ENCODE measurements at regions not wholly inside any gene's neighbourhood (a gene's known extent, or its start where the extent isn't known, plus 50 kb on each side); places are given as distances from the start of the nearest gene placed in this dataset.

- no peak for DNase-seq (ENCODE audit: insufficient read length, low spot score)
- FAIRE-seq, result no peak
Measured at GRCh38 chr11:115706626-115707135, 202.5 kb upstream of the CADM1 start.

- no peak for DNase-seq (ENCODE audit: insufficient read length, low spot score)
- no peak for FAIRE-seq
Measured at GRCh38 chr11:115705200-115705599, 201.0 kb upstream of the CADM1 start.

GRCh38 chr11:115700981-115701875 is 197.0 kb upstream of the CADM1 start:
- DNase-seq (ENCODE audit: insufficient read length, low spot score) (no peak), FAIRE-seq (no peak)

- no peak for FAIRE-seq
Measured at GRCh38 chr11:115700496-115700895, 196.3 kb upstream of the CADM1 start.

GRCh38 chr11:115699733-115700132 is 195.5 kb upstream of the CADM1 start:
- DNase-seq (ENCODE audit: insufficient read length, low spot score) (no peak), FAIRE-seq (no peak)

More at GRCh38 chr11:115700496-115700895, 196.3 kb upstream of the CADM1 start:
- DNase-seq (ENCODE audit: insufficient read length, low spot score), result no peak

- no peak for FAIRE-seq
- no peak for DNase-seq (ENCODE audit: insufficient read length, low spot score)
Measured at GRCh38 chr11:115699326-115699725, 195.1 kb upstream of the CADM1 start.

GRCh38 chr11:115698243-115698642 is 194.0 kb upstream of the CADM1 start:
- FAIRE-seq, result no peak
- DNase-seq (ENCODE audit: insufficient read length, low spot score), result no peak

- FAIRE-seq (no peak), DNase-seq (ENCODE audit: insufficient read length, low spot score) (no peak)
Measured at GRCh38 chr11:115696563-115696962, 192.3 kb upstream of the CADM1 start.

- DNase-seq (ENCODE audit: insufficient read length, low spot score), result no peak
- no peak for FAIRE-seq
Measured at GRCh38 chr11:115695677-115696364, 191.6 kb upstream of the CADM1 start.

- FAIRE-seq (no peak), DNase-seq (ENCODE audit: insufficient read length, low spot score) (no peak)
Measured at GRCh38 chr11:115693002-115693401, 188.8 kb upstream of the CADM1 start.

GRCh38 chr11:115691030-115691429 is 186.8 kb upstream of the CADM1 start:
- FAIRE-seq, result no peak
- DNase-seq (ENCODE audit: insufficient read length, low spot score), result no peak

GRCh38 chr11:115687934-115688333 is 183.7 kb upstream of the CADM1 start:
- FAIRE-seq (no peak), DNase-seq (ENCODE audit: insufficient read length, low spot score) (no peak)

- FAIRE-seq, result no peak
- no peak for DNase-seq (ENCODE audit: insufficient read length, low spot score)
Measured at GRCh38 chr11:115684699-115685098, 180.5 kb upstream of the CADM1 start.

GRCh38 chr11:115684135-115684534 is 179.9 kb upstream of the CADM1 start:
- FAIRE-seq (no peak), DNase-seq (ENCODE audit: insufficient read length, low spot score) (no peak)

GRCh38 chr11:115682888-115683287 is 178.7 kb upstream of the CADM1 start:
- no peak for FAIRE-seq
- DNase-seq (ENCODE audit: insufficient read length, low spot score), result no peak

- DNase-seq (ENCODE audit: insufficient read length, low spot score), result no peak
- no peak for FAIRE-seq
Measured at GRCh38 chr11:115682101-115682500, 177.9 kb upstream of the CADM1 start.

GRCh38 chr11:115679945-115680344 is 175.7 kb upstream of the CADM1 start:
- DNase-seq (ENCODE audit: insufficient read length, low spot score), result no peak
- no peak for FAIRE-seq

GRCh38 chr11:115678942-115679341 is 174.7 kb upstream of the CADM1 start:
- DNase-seq (ENCODE audit: insufficient read length, low spot score) (no peak), FAIRE-seq (no peak)

- no peak for FAIRE-seq
- no peak for DNase-seq (ENCODE audit: insufficient read length, low spot score)
Measured at GRCh38 chr11:115677190-115677589, 173.0 kb upstream of the CADM1 start.

GRCh38 chr11:115676768-115677167 is 172.6 kb upstream of the CADM1 start:
- FAIRE-seq (no peak), DNase-seq (ENCODE audit: insufficient read length, low spot score) (no peak)

GRCh38 chr11:115676206-115676605 is 172.0 kb upstream of the CADM1 start:
- no peak for DNase-seq (ENCODE audit: insufficient read length, low spot score)
- FAIRE-seq, result no peak
